ENCODE measurements at regions not wholly inside any gene's neighbourhood (a gene's known extent, or its start where the extent isn't known, plus 50 kb on each side); places are given as distances from the start of the nearest gene placed in this dataset.

DNA sequence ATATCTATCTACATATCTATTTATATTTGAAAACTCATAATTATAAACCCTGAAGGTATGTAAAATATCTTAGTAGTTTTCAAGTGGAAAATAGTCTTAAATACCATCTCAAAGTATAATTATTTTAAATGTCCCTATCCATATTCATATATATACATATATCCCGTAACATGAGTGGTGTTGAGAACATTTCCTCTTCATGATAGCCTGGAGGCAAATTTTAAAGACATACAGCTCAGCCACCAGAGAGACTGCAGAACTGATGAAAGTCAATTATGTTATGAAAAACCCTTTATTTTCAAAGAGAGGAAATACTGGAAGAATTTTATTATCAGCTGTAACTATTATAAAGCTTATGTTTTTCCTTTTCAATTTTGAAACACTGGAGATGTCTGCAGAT lies 1806.7 kb upstream of the PCDH7 start:
- TF ChIP-seq CTCF (IDR thresholded peaks at IDR 0.05; ENCODE audit: insufficient read depth, low read length): no peak
- no peak for TF ChIP-seq POLR2AphosphoS5 (IDR thresholded peaks at IDR 0.05; ENCODE audit: low read depth)
- TF ChIP-seq, protein P1, sequence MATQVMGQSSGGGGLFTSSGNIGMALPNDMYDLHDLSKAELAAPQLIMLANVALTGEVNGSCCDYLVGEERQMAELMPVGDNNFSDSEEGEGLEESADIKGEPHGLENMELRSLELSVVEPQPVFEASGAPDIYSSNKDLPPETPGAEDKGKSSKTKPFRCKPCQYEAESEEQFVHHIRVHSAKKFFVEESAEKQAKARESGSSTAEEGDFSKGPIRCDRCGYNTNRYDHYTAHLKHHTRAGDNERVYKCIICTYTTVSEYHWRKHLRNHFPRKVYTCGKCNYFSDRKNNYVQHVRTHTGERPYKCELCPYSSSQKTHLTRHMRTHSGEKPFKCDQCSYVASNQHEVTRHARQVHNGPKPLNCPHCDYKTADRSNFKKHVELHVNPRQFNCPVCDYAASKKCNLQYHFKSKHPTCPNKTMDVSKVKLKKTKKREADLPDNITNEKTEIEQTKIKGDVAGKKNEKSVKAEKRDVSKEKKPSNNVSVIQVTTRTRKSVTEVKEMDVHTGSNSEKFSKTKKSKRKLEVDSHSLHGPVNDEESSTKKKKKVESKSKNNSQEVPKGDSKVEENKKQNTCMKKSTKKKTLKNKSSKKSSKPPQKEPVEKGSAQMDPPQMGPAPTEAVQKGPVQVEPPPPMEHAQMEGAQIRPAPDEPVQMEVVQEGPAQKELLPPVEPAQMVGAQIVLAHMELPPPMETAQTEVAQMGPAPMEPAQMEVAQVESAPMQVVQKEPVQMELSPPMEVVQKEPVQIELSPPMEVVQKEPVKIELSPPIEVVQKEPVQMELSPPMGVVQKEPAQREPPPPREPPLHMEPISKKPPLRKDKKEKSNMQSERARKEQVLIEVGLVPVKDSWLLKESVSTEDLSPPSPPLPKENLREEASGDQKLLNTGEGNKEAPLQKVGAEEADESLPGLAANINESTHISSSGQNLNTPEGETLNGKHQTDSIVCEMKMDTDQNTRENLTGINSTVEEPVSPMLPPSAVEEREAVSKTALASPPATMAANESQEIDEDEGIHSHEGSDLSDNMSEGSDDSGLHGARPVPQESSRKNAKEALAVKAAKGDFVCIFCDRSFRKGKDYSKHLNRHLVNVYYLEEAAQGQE (IDR thresholded peaks at IDR 0.05; ENCODE audit: insufficient replicate concordance, low read depth): no peak
- TF ChIP-seq SPI1 (IDR thresholded peaks at IDR 0.05; ENCODE audit: borderline replicate concordance, low read depth): no peak

All from HL-60 (cell line).